ENCODE measurements at regions not wholly inside any gene's neighbourhood (a gene's known extent, or its start where the extent isn't known, plus 50 kb on each side); places are given as distances from the start of the nearest gene placed in this dataset.

- no peak for TF ChIP-seq CTCF (IDR thresholded peaks at IDR 0.05; ENCODE audit: insufficient read depth, low read depth, low read length)
- no peak for TF ChIP-seq EZH2 (IDR thresholded peaks at IDR 0.05; ENCODE audit: insufficient read depth, low read length)
Measured at GRCh38 chr20:10936786-10937185, 263.0 kb upstream of the JAG1 start.
